Mucosa of rectum (tissue), 2 donors: ENCODE measurements at regions not wholly inside any gene's neighbourhood (a gene's known extent, or its start where the extent isn't known, plus 50 kb on each side); places are given as distances from the start of the nearest gene placed in this dataset.

Experiments
- H3K27ac ChIP-seq, 2 donors: one replicate each; pipeline ENCODE4 v1.7.0; 2013; ENCODE audit warnings: inconsistent platforms in 2 of 2, low read depth in 2 of 2, low read length in 2 of 2
- H3K27me3 ChIP-seq, 2 donors: one replicate each; pipeline ENCODE4 v1.7.0; 2013; ENCODE audit warnings: low read length in 2 of 2; ENCODE audit not compliant: control insufficient read depth in 2 of 2, insufficient read depth in 2 of 2
- H3K36me3 ChIP-seq, 2 donors: one replicate each; pipeline ENCODE4 v1.7.0; 2013; ENCODE audit warnings: low read length in 2 of 2; ENCODE audit not compliant: control insufficient read depth in 2 of 2, insufficient read depth in 2 of 2
- H3K4me1 ChIP-seq, 2 donors: one replicate each; pipeline ENCODE4 v1.7.0; 2013; ENCODE audit warnings: low read length in 2 of 2, mild to moderate bottlenecking in 1 of 2; ENCODE audit not compliant: control insufficient read depth in 2 of 2, insufficient read depth in 2 of 2
- H3K4me3 ChIP-seq, 2 donors: one replicate each; pipeline ENCODE4 v1.7.0; 2013; ENCODE audit warnings: low read length in 2 of 2
- H3K9ac ChIP-seq, 2 donors: one replicate each; pipeline ENCODE4 v1.7.0; 2013; ENCODE audit warnings: low read length in 2 of 2, low read depth in 1 of 2, mild to moderate bottlenecking in 1 of 2
- H3K9me3 ChIP-seq, 2 donors: one replicate each; pipeline ENCODE4 v1.7.0; 2013; ENCODE audit warnings: low read length in 2 of 2; ENCODE audit not compliant: control insufficient read depth in 2 of 2
- donor health status: healthy.
- donor health status: Normal muscosa, but diverticular disease.

DNA sequence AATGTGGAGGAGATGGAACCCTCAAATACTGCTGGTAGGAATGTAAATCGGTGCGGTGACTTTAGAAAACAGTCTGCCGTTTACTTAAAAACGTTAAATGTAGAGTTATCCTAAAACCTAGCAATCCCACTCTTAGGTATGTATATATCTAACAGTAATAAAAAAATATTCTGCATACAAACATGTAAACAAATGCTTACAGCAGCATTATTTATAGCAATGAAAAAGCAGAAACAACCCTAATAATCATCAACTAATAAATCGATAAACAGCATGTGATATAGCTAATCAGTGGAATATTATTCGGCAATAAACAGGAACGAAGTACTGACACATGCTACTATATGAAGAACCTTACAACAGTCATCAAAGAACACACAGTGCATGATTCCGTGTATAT is 144.7 kb downstream of the CNTN3 start:
- no peak overlapping the region for H3K27ac ChIP-seq
- H3K27me3 ChIP-seq: no peaks in the 10 kb centered on the region
- no peak overlapping the region for H3K4me3 ChIP-seq
- no peak overlapping the region for H3K9ac ChIP-seq
- H3K36me3 ChIP-seq: no peaks in the 10 kb centered on the region
- no peaks in the 10 kb centered on the region for H3K9me3 ChIP-seq
- no peaks in the 10 kb centered on the region for H3K4me1 ChIP-seq

DNA sequence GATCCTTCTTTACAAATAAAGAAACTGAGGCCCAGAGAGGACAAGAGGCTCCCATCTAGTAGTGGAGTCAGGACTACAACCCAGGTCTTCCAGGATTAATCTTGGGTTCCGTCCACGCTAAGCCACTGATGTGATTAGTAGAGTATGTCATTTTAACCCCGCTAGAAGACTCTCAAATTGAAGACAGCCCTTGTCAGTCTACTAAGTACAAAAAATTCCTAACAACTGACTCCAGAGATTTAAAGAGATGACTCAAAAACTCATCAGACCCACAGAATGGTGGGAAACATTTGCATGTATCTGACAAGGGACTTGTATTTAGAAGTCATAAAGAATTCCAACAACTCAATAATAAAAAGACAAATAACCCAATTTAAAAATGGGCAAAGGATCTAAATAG is 145.3 kb downstream of the CNTN3 start:
- no peaks in the 10 kb centered on the region for H3K27me3 ChIP-seq
- H3K4me3 ChIP-seq: no peak overlapping the region

DNA sequence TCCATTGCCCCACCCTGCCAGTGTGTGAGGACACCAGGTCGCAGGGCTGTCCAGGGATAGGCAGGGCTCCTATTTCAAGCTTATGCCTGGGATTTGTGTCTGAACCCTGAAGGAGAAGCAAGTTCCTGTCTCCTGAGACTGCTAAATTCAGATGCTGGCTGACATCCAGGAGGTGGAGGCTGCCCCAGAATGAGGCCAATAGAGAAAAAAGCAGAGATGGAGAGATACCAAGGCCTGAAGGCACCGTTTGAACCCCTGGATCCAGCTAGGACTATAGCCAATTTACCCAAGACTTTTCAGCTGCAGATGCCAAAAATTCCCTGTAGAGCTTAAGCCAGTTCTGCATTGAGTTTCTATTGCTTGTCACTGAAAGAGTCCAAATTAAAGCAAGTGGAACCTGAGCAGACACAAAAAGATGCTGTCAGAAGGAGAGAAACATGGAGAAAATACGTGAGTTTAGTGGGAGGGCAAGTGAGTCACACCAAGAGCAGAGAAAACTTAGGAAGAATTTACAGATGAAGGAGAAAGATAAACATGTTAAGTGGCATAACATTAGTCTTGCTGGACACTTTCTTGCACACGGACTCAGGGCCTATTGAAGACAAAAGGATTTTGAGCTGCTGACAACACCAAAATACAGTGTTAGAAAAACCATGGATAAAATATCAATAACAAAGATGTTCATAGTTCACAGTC is 148.6 kb downstream of the CNTN3 start:
- no peaks in the 10 kb centered on the region for H3K9me3 ChIP-seq
- no peak overlapping the region for H3K4me3 ChIP-seq
- H3K9ac ChIP-seq: no peak overlapping the region
- H3K4me1 ChIP-seq: no peaks in the 10 kb centered on the region
- H3K27ac ChIP-seq: no peak overlapping the region
- H3K27me3 ChIP-seq: no peaks in the 10 kb centered on the region
- H3K36me3 ChIP-seq: no peaks in the 10 kb centered on the region

More for the DNA sequence above, 145.3 kb downstream of the CNTN3 start:
- Histone ChIP-seq H3K4me1 (no peaks in the 10 kb centered on the region), H3K9ac (no peak overlapping the region), H3K9me3 (no peaks in the 10 kb centered on the region), H3K27ac (no peak overlapping the region), H3K36me3 (no peaks in the 10 kb centered on the region)

DNA sequence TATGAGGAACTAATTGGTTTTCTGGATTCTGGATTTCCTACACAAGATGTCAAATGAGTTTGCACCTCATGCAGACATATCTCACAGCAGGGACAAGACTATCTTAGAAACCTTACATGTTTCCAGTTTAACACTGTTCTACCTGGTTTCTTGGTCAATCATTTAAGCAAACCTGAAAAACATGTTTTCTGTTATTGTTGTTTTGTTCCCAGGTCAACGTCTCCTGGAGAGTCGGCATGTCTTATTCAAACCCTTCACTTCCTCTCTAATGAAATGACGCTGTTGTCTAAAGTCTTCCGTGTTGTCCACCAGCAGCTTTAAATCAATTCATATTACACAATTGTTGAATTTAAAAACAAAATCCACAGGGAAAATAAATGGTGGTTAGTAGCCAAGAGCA is 150.9 kb downstream of the CNTN3 start:
- no peaks in the 10 kb centered on the region for H3K36me3 ChIP-seq
- no peak overlapping the region for H3K9ac ChIP-seq
- no peaks in the 10 kb centered on the region for H3K9me3 ChIP-seq
- H3K27ac ChIP-seq: no peak overlapping the region
- no peak overlapping the region for H3K4me3 ChIP-seq
- no peaks in the 10 kb centered on the region for H3K27me3 ChIP-seq
- H3K4me1 ChIP-seq: no peaks in the 10 kb centered on the region

DNA sequence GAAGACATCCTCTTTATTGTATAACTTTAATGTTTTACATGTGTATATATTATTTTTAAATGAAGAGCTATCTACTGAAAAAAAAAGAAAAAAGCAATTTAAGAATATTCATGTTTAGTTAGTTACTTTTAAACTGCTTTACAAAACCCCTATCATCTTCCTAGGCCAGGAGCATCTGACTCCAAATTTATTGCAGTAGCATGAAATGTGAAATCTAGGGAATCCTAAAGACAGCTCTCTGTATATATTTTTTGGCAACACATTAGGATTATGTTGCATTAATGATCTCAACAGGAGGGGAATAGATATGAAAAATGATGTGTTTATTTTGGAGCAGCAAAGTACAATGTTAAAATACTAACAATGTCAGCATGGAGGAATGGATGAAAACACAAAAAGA is 158.3 kb downstream of the CNTN3 start:
- Histone ChIP-seq H3K27ac (no peak overlapping the region), H3K4me3 (no peak overlapping the region), H3K4me1 (no peaks in the 10 kb centered on the region), H3K27me3 (no peaks in the 10 kb centered on the region), H3K9ac (no peak overlapping the region), H3K36me3 (no peaks in the 10 kb centered on the region), H3K9me3 (no peaks in the 10 kb centered on the region)

DNA sequence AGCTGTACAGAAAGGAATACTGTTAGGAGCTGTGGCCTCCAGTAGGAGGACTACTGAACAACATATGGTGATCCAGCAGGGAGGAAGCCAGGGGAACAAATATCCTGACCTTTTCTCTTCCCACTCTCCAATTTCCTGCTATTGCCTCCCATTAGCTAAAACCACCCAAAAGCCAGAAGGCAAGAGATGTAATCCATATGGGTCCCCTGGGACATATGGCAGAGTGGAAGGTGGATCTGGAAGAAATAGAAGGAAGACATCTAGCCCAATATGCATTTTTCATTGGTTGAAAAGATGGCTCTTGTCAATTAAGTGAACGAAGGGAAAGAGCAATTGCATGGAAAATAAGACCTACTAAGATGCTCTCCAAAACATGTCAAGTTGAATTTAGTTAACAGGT is 167.2 kb downstream of the CNTN3 start:
- no peak overlapping the region for H3K9ac ChIP-seq
- no peaks in the 10 kb centered on the region for H3K4me1 ChIP-seq
- no peaks in the 10 kb centered on the region for H3K27me3 ChIP-seq
- H3K27ac ChIP-seq: no peak overlapping the region
- H3K9me3 ChIP-seq: no peaks in the 10 kb centered on the region
- H3K36me3 ChIP-seq: no peaks in the 10 kb centered on the region
- no peak overlapping the region for H3K4me3 ChIP-seq

DNA sequence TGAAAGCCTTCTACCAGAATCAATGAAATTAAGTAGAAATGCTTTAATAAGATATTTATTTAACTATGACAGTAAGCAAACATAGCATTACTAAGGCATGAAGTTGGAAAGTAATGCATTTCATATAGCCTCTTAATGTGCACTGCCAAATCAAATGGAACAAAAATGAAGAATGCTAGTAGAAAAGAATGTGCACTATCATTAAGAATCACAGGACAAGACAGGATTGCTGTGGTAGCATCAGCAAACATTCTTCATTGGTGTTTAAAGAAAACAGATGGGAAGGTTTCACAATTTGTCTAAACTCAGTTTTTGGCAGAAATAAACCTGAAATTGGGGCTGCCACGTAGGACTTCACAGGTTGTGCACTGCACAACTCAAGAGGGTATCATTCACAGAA is 168.9 kb downstream of the CNTN3 start:
- Histone ChIP-seq H3K36me3 (no peaks in the 10 kb centered on the region), H3K27me3 (no peaks in the 10 kb centered on the region)

DNA sequence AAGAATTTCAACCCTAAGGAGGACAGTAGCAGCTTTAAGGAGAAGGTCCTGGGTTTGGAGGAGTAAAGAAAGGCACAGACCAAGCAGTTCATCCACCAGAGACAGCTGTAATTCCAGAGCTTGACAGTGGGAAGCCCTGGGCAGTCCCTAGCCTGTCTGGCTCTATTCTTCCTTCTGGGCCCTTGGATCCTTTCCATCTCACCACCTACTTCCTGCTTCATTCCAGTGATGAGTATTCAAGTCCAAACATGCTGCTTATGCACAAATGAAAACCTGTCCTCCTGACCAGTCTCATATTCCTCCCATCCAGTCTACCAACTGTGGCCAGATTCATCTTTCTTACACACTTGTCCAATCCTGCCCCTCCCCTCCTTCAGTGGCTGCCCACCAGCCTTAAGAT is 171.4 kb downstream of the CNTN3 start:
- no peak overlapping the region for H3K27ac ChIP-seq
- H3K9me3 ChIP-seq: no peaks in the 10 kb centered on the region
- H3K27me3 ChIP-seq: no peaks in the 10 kb centered on the region
- H3K4me1 ChIP-seq: no peaks in the 10 kb centered on the region
- no peak overlapping the region for H3K9ac ChIP-seq
- no peak overlapping the region for H3K4me3 ChIP-seq
- no peaks in the 10 kb centered on the region for H3K36me3 ChIP-seq

More for the DNA sequence above, 168.9 kb downstream of the CNTN3 start:
- H3K4me1 ChIP-seq: no peaks in the 10 kb centered on the region
- H3K9me3 ChIP-seq: no peaks in the 10 kb centered on the region
- H3K9ac ChIP-seq: no peak overlapping the region
- no peak overlapping the region for H3K4me3 ChIP-seq
- H3K27ac ChIP-seq: no peak overlapping the region

DNA sequence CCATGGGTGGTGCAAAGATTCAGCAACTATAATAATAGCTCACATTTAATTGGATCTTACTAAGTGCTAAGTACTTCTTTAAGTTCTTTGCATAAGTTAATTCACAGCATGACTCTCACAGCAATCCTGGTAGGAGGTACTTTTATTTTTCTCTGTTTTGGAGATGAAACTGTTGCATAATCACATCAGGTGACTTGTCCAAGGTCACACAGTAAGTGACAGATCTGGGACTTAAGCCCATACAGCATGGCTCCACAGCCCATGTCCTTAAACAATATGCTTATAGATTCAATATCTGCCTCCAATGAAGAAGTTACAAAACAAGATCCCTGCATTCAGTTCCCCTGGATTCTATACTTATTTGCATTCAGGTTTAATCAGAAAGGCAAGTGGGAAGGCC is 171.8 kb downstream of the CNTN3 start:
- H3K36me3 ChIP-seq: no peaks in the 10 kb centered on the region
- H3K4me3 ChIP-seq: no peak overlapping the region
- H3K9me3 ChIP-seq: no peaks in the 10 kb centered on the region
- H3K9ac ChIP-seq: no peak overlapping the region
- H3K27ac ChIP-seq: no peak overlapping the region
- H3K4me1 ChIP-seq: no peaks in the 10 kb centered on the region
- H3K27me3 ChIP-seq: no peaks in the 10 kb centered on the region

DNA sequence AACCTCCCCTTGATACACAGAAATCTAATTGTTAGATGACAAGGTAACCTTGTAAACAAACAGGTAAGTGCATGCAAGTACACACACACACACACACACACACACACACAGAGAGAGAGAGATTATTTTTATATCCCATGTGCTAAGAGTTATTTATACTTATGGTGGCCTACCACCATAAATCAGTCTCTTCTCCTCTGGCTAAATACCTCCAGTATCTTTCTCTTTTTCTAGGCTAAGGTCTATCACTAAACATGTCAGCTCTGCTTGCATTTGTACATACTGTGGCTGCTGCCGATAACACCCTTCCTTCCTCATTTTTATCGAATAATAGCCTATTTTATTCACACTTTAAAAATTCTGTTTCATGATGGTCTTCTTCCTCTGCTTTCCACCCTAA is 172.4 kb downstream of the CNTN3 start:
- Histone ChIP-seq H3K9ac (no peak overlapping the region), H3K27me3 (no peaks in the 10 kb centered on the region), H3K4me1 (no peaks in the 10 kb centered on the region), H3K4me3 (no peak overlapping the region), H3K27ac (no peak overlapping the region), H3K9me3 (no peaks in the 10 kb centered on the region), H3K36me3 (no peaks in the 10 kb centered on the region)

DNA sequence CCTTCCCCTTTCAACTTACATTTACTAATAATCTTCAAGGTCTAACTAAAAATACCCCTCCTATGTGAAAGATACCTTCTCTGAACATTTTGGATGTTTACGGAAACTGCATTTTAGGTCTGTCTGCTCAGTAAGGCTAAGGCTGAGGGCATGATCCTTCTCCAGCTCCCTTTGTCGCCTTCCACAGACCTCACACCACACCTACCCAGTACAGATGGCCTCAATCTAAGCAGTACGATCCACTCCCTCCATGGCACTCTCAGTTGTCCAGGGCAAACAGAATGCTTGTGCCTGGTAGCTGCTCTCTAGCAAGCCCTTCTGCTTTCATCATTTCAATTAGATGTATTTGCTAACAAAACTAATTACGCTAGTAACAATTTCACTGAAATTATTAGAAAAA is 178.3 kb downstream of the CNTN3 start:
- no peaks in the 10 kb centered on the region for H3K9me3 ChIP-seq

More for the DNA sequence above, 178.3 kb downstream of the CNTN3 start:
- H3K36me3 ChIP-seq: no peaks in the 10 kb centered on the region
- no peaks in the 10 kb centered on the region for H3K27me3 ChIP-seq
- no peak overlapping the region for H3K27ac ChIP-seq
- H3K4me1 ChIP-seq: no peaks in the 10 kb centered on the region
- no peak overlapping the region for H3K4me3 ChIP-seq
- H3K9ac ChIP-seq: no peak overlapping the region
